Stimulated activated CD4-positive, alpha-beta T cell treated with anti-CD3 and anti-CD28 coated beads, TNF-alpha, amount 100 ng/mL, for 24 hours (primary cell): ENCODE measurements at regions not wholly inside any gene's neighbourhood (a gene's known extent, or its start where the extent isn't known, plus 50 kb on each side); places are given as distances from the start of the nearest gene placed in this dataset.
"Not testable (repeated sequence)": the region's sequence is repeated elsewhere in the genome, so short reads cannot be mapped to it uniquely, and the experiment has no call there.

Source experiments
- DNase-seq, 3 experiments: peaks; one replicate each; pipeline ENCODE4 v3.0.0-alpha.2; 2020; ENCODE audit warnings: low read depth in 3 of 3

GRCh38 chr21:27771938-27772483 is 805.1 kb upstream of the ADAMTS5 start:
- no peak for DNase-seq

- DNase-seq = no peak
Observed at GRCh38 chr21:27769763-27770162, 802.9 kb upstream of the ADAMTS5 start.

- DNase-seq = not testable (repeated sequence)
Observed at GRCh38 chr21:27768046-27768637, 801.3 kb upstream of the ADAMTS5 start.

GRCh38 chr21:27764056-27764455 is 797.2 kb upstream of the ADAMTS5 start:
- no peak for DNase-seq

GRCh38 chr21:27761623-27762022 is 794.7 kb upstream of the ADAMTS5 start:
- DNase-seq = no peak

GRCh38 chr21:27759820-27760219 is 792.9 kb upstream of the ADAMTS5 start:
- DNase-seq = no peak

- DNase-seq = no peak
Observed at GRCh38 chr21:27759091-27759659, 792.3 kb upstream of the ADAMTS5 start.

GRCh38 chr21:27756191-27756590 is 789.3 kb upstream of the ADAMTS5 start:
- DNase-seq = no peak

GRCh38 chr21:27743971-27744564 is 777.2 kb upstream of the ADAMTS5 start:
- no peak for DNase-seq

GRCh38 chr21:27741736-27742135 is 774.8 kb upstream of the ADAMTS5 start:
- no peak for DNase-seq

GRCh38 chr21:27740084-27740483 is 773.2 kb upstream of the ADAMTS5 start:
- DNase-seq = no peak

- no peak for DNase-seq
Observed at GRCh38 chr21:27739187-27739586, 772.3 kb upstream of the ADAMTS5 start.

- DNase-seq = no peak
Observed at GRCh38 chr21:27735699-27736098, 768.8 kb upstream of the ADAMTS5 start.

GRCh38 chr21:27734146-27734545 is 767.3 kb upstream of the ADAMTS5 start:
- no peak for DNase-seq

- DNase-seq = no peak
Observed at GRCh38 chr21:27725916-27726315, 759.0 kb upstream of the ADAMTS5 start.

- DNase-seq = no peak
Observed at GRCh38 chr21:27722095-27722494, 755.2 kb upstream of the ADAMTS5 start.

GRCh38 chr21:27721675-27722074 is 754.8 kb upstream of the ADAMTS5 start:
- DNase-seq = no peak

GRCh38 chr21:27719226-27719625 is 752.3 kb upstream of the ADAMTS5 start:
- DNase-seq = no peak

- no peak for DNase-seq
Observed at GRCh38 chr21:27715131-27715530, 748.2 kb upstream of the ADAMTS5 start.

- no peak for DNase-seq
Observed at GRCh38 chr21:27713154-27714109, 746.5 kb upstream of the ADAMTS5 start.

GRCh38 chr21:27704567-27705166 is 737.8 kb upstream of the ADAMTS5 start:
- no peak for DNase-seq

GRCh38 chr21:27703791-27704190 is 736.9 kb upstream of the ADAMTS5 start:
- no peak for DNase-seq
